ENCODE measurements at regions not wholly inside any gene's neighbourhood (a gene's known extent, or its start where the extent isn't known, plus 50 kb on each side); places are given as distances from the start of the nearest gene placed in this dataset.

GRCh38 chr4:38422850-38423249 is 241.1 kb upstream of the KLF3 start:
- Histone ChIP-seq H3K4me2 (no peak overlapping the region), H3K36me3 (no peaks in the 10 kb centered on the region), H3K27me3 (no peaks in the 10 kb centered on the region), H3K4me3 (no peak overlapping the region), H4K20me1 (no peaks in the 10 kb centered on the region), H3K9ac (no peak overlapping the region), H3K27ac (no peak overlapping the region), H3K9me3 (replicated peaks in 1 of 11) (peaks cover 12 to 23% (median 20%) of the 10 kb centered on the region in 11 experiments; a peak in 21 of 22 replicates), H3K4me1 (peaks cover 0 to 8% (median 0%) of the 10 kb centered on the region in 10 experiments; a peak in 1 of 20 replicates)
- TF ChIP-seq Cebpa-rat (IDR thresholded peaks at IDR 0.05) = no peak

- Histone ChIP-seq H3K27me3 (no peaks in the 10 kb centered on the region), H3K9me3 (replicated peaks in 1 of 11) (peaks cover 12 to 21% (median 18%) of the 10 kb centered on the region in 11 experiments; a peak in 21 of 22 replicates), H3K4me2 (no peak overlapping the region), H3K4me3 (no peak overlapping the region), H3K4me1 (no peaks in the 10 kb centered on the region), H4K20me1 (no peaks in the 10 kb centered on the region), H3K27ac (no peak overlapping the region), H3K9ac (no peak overlapping the region), H3K36me3 (no peaks in the 10 kb centered on the region)
- TF ChIP-seq Cebpa-rat (IDR thresholded peaks at IDR 0.05) = no peak
Measured at GRCh38 chr4:38424151-38424871, 239.7 kb upstream of the KLF3 start.

- Histone ChIP-seq H3K9me3 (replicated peaks in 1 of 11) (no peaks in the 10 kb centered on the region; a peak in 1 of 22 replicates), H3K4me1 (no peaks in the 10 kb centered on the region), H3K27ac (no peak overlapping the region)
Measured at GRCh38 chr4:38426532-38426931, 237.5 kb upstream of the KLF3 start.

GRCh38 chr4:38430841-38431240 is 233.2 kb upstream of the KLF3 start:
- Histone ChIP-seq H3K9me3 (replicated peaks in 1 of 11) (peaks cover 5 to 27% (median 10%) of the 10 kb centered on the region in 11 experiments; a peak in 14 of 22 replicates), H3K36me3 (no peaks in the 10 kb centered on the region), H3K27me3 (no peaks in the 10 kb centered on the region), H4K20me1 (no peaks in the 10 kb centered on the region), H3K27ac (no peak overlapping the region), H3K4me1 (no peaks in the 10 kb centered on the region), H3K9ac (no peak overlapping the region), H3K4me2 (no peak overlapping the region), H3K4me3 (no peak overlapping the region)
- TF ChIP-seq Cebpa-rat (IDR thresholded peaks at IDR 0.05) = no peak

More at GRCh38 chr4:38426532-38426931, 237.5 kb upstream of the KLF3 start:
- Histone ChIP-seq H3K9ac (no peak overlapping the region), H3K27me3 (no peaks in the 10 kb centered on the region), H3K36me3 (no peaks in the 10 kb centered on the region), H4K20me1 (no peaks in the 10 kb centered on the region), H3K4me3 (no peak overlapping the region), H3K4me2 (no peak overlapping the region)
- TF ChIP-seq Cebpa-rat (IDR thresholded peaks at IDR 0.05) = no peak

GRCh38 chr4:38442073-38442788 is 221.8 kb upstream of the KLF3 start:
- Histone ChIP-seq H3K9ac (no peak overlapping the region), H3K4me3 (no peak overlapping the region), H3K4me2 (peak overlapping the region in 1 of 11 experiments; percentile 1; a peak in 1 of 22 replicates), H3K27me3 (no peaks in the 10 kb centered on the region), H4K20me1 (no peaks in the 10 kb centered on the region), H3K27ac (no peak overlapping the region), H3K9me3 (replicated peaks in 1 of 11) (peaks cover 11 to 41% (median 27%) of the 10 kb centered on the region in 11 experiments), H3K36me3 (no peaks in the 10 kb centered on the region), H3K4me1 (peaks cover 0 to 4% (median 0%) of the 10 kb centered on the region in 10 experiments; a peak in 1 of 20 replicates)
- TF ChIP-seq Cebpa-rat (IDR thresholded peaks at IDR 0.05) = no peak

GRCh38 chr4:38449506-38450174 is 214.4 kb upstream of the KLF3 start:
- Histone ChIP-seq H3K4me1 (peaks cover 0 to 22% (median 0%) of the 10 kb centered on the region in 10 experiments; a peak in 4 of 20 replicates), H3K9ac (no peak overlapping the region), H3K27ac (no peak overlapping the region), H3K36me3 (no peaks in the 10 kb centered on the region), H3K4me3 (no peak overlapping the region), H4K20me1 (no peaks in the 10 kb centered on the region), H3K4me2 (no peak overlapping the region), H3K9me3 (replicated peaks in 1 of 11) (peaks cover 0 to 23% (median 8%) of the 10 kb centered on the region in 11 experiments; a peak in 12 of 22 replicates), H3K27me3 (no peaks in the 10 kb centered on the region)
- TF ChIP-seq Cebpa-rat (IDR thresholded peaks at IDR 0.05) = no peak

- peaks cover 0 to 29% (median 0%) of the 10 kb centered on the region in 10 experiments; a peak in 4 of 20 replicates for H3K4me1 ChIP-seq
- 0 out of 22 replicates have a peak overlapping the region, but pooled peaks of 1 of the 11 experiments have one; percentile 62 for H3K4me2 ChIP-seq
- H3K9me3 ChIP-seq (replicated peaks in 1 of 11) = peaks cover 0 to 23% (median 8%) of the 10 kb centered on the region in 11 experiments; a peak in 12 of 22 replicates
- H3K27me3 ChIP-seq = no peaks in the 10 kb centered on the region
- no peak overlapping the region for H3K4me3 ChIP-seq
- H3K36me3 ChIP-seq = no peaks in the 10 kb centered on the region
- H3K9ac ChIP-seq = no peak overlapping the region
- TF ChIP-seq Cebpa-rat (IDR thresholded peaks at IDR 0.05) = no peak
- no peak overlapping the region for H3K27ac ChIP-seq
- no peaks in the 10 kb centered on the region for H4K20me1 ChIP-seq
Measured at GRCh38 chr4:38452009-38452408, 212.0 kb upstream of the KLF3 start.

GRCh38 chr4:38452542-38452941 is 211.5 kb upstream of the KLF3 start:
- Histone ChIP-seq H3K9ac (no peak overlapping the region), H3K36me3 (no peaks in the 10 kb centered on the region), H3K27ac (no peak overlapping the region), H3K4me1 (peaks cover 0 to 29% (median 0%) of the 10 kb centered on the region in 10 experiments; a peak in 4 of 20 replicates), H4K20me1 (no peaks in the 10 kb centered on the region), H3K9me3 (replicated peaks in 1 of 11) (peaks cover 0 to 23% (median 8%) of the 10 kb centered on the region in 11 experiments; a peak in 12 of 22 replicates), H3K4me3 (no peak overlapping the region), H3K27me3 (no peaks in the 10 kb centered on the region), H3K4me2 (no peak overlapping the region)
- TF ChIP-seq Cebpa-rat (IDR thresholded peaks at IDR 0.05) = no peak
